ENCODE measurements at regions not wholly inside any gene's neighbourhood (a gene's known extent, or its start where the extent isn't known, plus 50 kb on each side); places are given as distances from the start of the nearest gene placed in this dataset.
A peak's percentile ranks its signal among the peaks of the same experiment; 100 is the strongest.
"Not testable (repeated sequence)": the region's sequence is repeated elsewhere in the genome, so short reads cannot be mapped to it uniquely, and the experiment has no call there.

DNA sequence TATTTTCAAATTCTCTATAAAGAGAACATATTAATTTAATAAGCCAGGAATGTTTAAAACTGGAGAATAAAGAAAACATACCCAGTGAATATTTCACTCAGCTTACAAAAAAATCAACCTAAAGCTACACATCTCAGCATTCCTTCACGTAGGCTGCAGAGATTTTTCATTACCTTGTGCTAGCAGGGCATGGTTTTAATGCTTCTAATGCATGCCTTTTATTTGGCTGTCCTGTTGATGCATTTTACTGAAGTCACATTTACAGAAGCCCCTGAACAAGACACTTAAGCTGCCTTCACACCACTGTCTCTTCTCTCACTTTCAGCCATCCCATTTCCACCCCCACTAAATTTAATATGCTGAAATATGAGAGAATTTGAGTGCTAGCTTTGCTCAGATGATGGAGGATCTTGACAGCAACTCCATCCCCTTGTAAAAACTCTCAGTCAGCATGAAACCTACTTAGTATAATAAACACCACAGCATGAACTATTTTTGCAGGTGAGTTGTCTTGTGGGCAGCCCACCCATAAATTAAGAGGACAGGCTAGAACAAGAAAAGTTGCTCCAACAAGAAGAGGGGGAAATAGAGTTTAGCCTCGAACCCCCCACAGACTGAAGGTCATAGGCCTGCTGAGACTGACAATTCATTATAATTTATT, 159.4 kb downstream of the SIM1 start:
- TF ChIP-seq, protein P1, sequence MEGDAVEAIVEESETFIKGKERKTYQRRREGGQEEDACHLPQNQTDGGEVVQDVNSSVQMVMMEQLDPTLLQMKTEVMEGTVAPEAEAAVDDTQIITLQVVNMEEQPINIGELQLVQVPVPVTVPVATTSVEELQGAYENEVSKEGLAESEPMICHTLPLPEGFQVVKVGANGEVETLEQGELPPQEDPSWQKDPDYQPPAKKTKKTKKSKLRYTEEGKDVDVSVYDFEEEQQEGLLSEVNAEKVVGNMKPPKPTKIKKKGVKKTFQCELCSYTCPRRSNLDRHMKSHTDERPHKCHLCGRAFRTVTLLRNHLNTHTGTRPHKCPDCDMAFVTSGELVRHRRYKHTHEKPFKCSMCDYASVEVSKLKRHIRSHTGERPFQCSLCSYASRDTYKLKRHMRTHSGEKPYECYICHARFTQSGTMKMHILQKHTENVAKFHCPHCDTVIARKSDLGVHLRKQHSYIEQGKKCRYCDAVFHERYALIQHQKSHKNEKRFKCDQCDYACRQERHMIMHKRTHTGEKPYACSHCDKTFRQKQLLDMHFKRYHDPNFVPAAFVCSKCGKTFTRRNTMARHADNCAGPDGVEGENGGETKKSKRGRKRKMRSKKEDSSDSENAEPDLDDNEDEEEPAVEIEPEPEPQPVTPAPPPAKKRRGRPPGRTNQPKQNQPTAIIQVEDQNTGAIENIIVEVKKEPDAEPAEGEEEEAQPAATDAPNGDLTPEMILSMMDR (IDR thresholded peaks at IDR 0.05; ENCODE audit: low read depth, low read length) = no peak
- in situ Hi-C loops (cut with HindIII; ENCODE audit: low sequenced_read_pairs) = no loop called here
- H3K4me3 ChIP-seq (ENCODE audit: low read depth, low read length) = no peak overlapping the region
- DNase-seq (ENCODE audit: low read depth, low spot score) = peak; percentile 62

GRCh38 chr6:100304575-100304974, 160.1 kb downstream of the SIM1 start:
- no peak overlapping the region for H3K4me3 ChIP-seq (ENCODE audit: low read depth, low read length)
- TF ChIP-seq, protein P1 (IDR thresholded peaks at IDR 0.05; ENCODE audit: low read depth, low read length) = no peak
- in situ Hi-C loops (cut with HindIII; ENCODE audit: low sequenced_read_pairs) = no loop called here
- no peak for DNase-seq (ENCODE audit: low read depth, low spot score)

- DNase-seq (ENCODE audit: low read depth, low spot score) = no peak
- TF ChIP-seq, protein P1 (IDR thresholded peaks at IDR 0.05; ENCODE audit: low read depth, low read length) = no peak
- H3K4me3 ChIP-seq (ENCODE audit: low read depth, low read length) = no peak overlapping the region
- in situ Hi-C loops (cut with HindIII; ENCODE audit: low sequenced_read_pairs) = no loop called here
Observed at GRCh38 chr6:100301731-100302130, 163.0 kb downstream of the SIM1 start.

GRCh38 chr6:100300221-100300736, 164.4 kb downstream of the SIM1 start:
- peak; percentile 94 for DNase-seq (ENCODE audit: low read depth, low spot score)
- TF ChIP-seq, protein P1 (IDR thresholded peaks at IDR 0.05; ENCODE audit: low read depth, low read length) = no peak
- in situ Hi-C loops (cut with HindIII; ENCODE audit: low sequenced_read_pairs) = no loop called here
- H3K4me3 ChIP-seq (ENCODE audit: low read depth, low read length) = no peak overlapping the region

DNA sequence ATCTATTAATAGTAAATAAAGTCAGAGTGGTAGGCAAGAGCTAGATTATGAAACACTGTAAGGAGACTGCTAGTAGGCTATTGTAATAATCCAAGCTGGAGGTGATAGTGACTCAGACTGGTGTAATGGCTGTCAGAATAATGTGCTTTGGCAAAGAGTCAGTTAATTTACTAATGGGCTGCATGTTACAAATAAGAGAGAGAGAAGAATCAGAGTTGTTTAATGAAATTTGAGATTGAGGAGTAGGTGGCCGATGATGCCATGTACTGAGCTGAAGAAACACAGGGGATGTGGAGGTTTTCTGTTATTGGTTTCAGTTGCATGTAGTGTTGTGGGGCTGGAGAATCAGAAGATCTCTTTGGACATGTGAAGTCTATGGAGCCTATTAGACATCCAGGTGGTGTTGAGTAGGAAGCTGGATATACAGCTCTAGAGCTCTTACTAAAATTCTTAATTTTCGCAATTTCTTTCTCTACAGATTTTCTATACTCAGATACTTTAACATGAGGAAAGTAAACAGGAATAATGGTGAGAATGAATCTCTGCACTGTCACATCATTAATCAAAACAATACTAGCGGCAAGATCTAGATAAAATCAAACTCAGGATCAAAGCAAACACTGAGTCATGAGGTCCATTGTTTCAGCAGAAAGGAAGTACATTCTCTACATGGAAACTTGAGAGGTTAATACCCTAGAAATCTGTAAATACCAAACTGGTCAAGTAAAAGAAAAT, 167.7 kb downstream of the SIM1 start:
- TF ChIP-seq, protein P1 (IDR thresholded peaks at IDR 0.05; ENCODE audit: low read depth, low read length) = no peak
- in situ Hi-C loops (cut with HindIII; ENCODE audit: low sequenced_read_pairs) = no loop called here
- peak; percentile 82 for DNase-seq (ENCODE audit: low read depth, low spot score)
- H3K4me3 ChIP-seq (ENCODE audit: low read depth, low read length) = no peak overlapping the region

DNA sequence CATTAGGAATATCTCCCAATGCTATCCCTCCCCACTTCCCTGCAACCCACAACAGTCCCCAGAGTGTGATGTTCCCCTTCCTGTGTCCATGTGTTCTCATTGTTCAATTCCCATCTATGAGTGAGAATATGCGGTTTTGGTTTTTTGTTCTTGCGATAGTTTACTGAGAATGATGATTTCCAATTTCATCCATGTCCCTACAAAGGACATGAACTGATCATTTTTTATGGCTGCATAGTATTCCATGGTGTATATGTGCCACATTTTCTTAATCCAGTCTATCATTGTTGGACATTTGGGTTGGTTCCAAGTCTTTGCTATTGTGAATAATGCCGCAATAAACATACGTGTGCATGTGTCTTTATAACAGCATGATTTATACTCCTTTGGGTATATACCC, 169.5 kb downstream of the SIM1 start:
- DNase-seq (ENCODE audit: low read depth, low spot score); H3K4me3 ChIP-seq (ENCODE audit: low read depth, low read length); in situ Hi-C loops (cut with HindIII; ENCODE audit: low sequenced_read_pairs): not testable (repeated sequence)

DNA sequence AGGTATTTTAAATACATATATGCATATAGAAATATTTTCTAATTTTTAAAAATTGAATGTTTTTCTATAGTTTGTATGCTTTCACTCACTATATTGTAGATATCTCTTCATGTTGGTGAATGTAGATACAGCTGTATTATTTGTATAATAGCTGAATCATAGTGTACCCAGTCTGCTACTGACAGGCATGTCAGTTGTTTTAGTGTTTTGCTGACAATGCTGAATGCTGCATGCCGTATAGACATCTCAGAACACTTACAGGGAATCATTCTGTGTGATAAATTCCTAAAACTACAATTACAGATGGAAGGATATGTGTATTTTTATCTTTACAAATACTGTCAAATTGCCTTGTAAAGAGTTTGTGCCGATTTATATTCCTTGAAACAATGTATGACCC, 175.4 kb downstream of the SIM1 start:
- in situ Hi-C loops (cut with HindIII; ENCODE audit: low sequenced_read_pairs) = no loop called here
- H3K4me3 ChIP-seq (ENCODE audit: low read depth, low read length) = no peak overlapping the region
- TF ChIP-seq, protein P1 (IDR thresholded peaks at IDR 0.05; ENCODE audit: low read depth, low read length) = no peak
- DNase-seq (ENCODE audit: low read depth, low spot score) = no peak

Data from astrocyte of the spinal cord (primary cell).